NCI-H146 treated with DMSO at 0.1 percent for 48 hours (cell line): ENCODE measurements at regions not wholly inside any gene's neighbourhood (a gene's known extent, or its start where the extent isn't known, plus 50 kb on each side); places are given as distances from the start of the nearest gene placed in this dataset.

Source experiments
- DNase-seq: peaks from one replicate; lab custom pipeline; 2025; ENCODE audit not compliant: unreplicated experiment; lab: John Stamatoyannopoulos, UW

DNA sequence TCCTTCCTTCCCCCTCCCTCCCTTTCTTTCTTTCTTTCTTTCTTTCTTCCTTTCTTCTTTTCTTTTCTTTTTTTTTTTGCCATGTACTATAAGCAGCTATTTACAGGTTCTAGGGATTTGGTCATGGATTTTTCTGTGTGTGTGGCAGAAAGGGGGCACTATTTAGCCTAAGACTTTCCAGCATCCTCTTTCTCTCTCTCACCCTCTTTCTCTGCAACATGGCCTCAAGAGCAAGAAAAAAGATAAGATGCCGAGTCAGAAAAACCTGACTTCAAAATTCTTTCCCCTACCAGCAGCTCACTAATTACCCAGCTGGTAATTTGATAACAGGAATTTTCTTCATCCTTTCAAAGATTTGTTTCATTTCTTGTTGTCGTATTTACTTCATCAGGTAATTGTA lies 458.3 kb upstream of the ADAMTS5 start:
- DNase-seq: no peak

DNA sequence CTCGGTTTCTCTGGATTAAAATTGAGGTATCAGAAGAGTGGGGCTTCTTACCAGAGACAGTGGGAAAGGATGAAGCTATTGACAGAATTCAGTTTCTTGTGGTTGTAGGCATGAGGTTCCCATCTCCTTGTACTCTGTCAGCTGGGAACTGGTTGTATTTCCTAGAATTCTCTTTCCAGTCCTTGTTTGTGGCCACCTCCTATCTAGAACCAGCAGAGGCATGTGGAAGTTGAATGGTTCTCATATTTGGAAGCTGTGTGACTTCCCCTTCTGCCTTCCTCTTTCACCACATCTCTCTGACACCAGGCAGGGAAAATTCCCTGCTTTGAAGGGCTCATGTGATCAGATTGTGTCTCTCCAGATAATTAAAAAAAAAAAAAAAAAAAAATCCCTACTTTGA lies 457.7 kb upstream of the ADAMTS5 start:
- DNase-seq: no peak

DNA sequence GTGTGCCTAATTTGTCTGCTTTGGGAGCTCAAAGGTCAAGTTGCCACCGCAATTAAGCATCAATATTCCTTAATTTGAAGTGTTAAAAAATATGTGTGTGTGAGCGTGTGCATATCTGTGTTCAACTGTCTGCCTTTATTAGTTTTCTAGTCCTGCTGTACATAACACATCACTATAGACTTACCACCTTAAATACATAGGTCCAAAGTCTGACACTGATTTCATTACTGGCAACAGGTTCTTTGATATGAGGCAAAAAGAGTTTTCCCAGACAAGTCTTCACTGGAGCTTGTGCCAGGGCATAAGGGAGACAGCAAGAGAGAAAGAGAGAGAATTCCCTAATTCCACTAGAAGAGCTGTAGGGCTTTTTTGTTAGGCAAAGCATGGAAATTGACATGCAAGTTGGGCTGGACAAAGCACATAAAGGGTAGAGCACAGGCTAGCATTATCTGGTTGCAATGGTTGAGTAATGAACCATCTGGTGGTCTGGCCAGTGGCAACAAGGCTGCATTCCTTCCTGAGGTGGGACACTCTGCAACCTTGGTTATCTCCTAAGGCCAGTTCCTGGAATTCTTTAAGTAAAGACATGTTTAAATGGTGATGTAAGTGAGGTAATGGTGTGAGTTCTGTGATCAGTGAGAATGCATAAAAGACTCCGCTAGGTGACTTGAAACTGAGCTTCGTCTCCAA lies 457.2 kb upstream of the ADAMTS5 start:
- no peak for DNase-seq

DNA sequence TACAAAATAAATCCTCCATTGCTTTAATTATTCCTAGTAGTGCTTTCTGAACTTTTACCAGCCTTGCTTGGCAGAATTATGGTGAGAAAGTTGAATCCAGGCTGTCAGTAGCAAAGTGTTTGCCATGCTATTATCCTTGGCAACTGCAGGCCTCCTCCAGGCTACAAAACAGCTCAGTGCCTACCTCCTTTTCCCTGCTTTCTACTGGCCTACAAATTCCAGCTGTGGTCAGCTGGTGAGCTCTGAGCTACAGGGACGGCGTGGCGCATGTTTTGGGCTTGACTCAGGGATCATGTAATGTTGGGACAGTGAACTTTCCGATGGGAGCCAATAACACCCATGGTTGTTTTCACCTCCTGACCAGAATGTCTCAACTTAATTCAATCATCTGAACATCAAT lies 456.1 kb upstream of the ADAMTS5 start:
- DNase-seq: no peak

DNA sequence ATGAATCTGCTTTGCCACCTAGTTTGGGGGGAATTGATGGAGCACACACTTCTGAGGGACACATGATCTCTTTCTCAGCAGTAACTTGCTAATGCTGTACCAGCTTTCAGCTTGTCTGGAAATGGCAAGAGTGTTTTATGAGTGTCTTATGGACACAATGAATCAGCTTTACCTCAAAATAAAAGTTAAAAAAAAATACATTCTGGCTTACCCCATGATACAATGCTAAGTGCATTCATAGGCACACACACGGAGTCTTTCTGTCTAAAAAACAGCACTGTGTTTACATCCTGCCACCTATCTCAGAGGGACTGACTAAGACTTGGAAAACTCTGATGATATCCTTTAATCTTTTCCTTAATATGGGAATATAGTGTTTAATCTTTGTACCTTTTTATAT lies 455.5 kb upstream of the ADAMTS5 start:
- DNase-seq: no peak

DNA sequence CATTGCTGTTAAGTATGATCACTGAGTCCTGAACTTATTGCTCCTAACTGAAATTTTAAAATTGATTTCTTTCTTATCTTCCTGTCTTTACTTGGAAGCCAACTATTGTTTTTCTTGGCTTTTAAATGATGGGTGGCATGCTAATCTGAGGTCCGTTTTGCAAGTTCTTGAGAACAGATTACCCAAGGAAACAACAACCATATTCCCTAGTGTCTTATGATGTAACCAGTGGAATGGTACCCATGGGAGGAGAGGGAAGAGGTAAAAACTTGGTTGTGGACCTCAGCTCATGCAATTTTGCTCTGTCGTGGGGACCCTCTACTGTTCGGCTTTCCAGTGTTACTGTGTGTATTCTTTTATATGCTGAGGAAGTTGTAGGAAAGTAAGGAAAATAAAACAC lies 454.8 kb upstream of the ADAMTS5 start:
- DNase-seq: no peak

DNA sequence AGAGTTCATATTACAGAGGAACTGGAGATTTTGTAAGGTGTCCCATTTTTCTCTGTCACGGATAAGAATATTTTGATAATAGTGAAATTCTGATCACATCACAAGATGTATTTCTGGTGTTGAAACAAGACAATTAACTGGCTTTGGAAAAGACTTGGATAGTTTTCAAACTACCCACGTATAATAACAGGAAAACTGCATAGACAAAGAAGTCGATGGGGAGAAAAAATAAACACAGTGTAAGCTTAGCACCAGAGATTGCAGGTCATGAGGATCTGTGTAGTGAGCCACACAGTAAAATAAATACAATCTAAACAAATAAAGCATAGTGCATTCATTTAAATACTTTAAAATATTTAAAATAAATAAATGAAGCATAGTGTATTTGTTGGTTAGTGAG lies 452.3 kb upstream of the ADAMTS5 start:
- DNase-seq: no peak

DNA sequence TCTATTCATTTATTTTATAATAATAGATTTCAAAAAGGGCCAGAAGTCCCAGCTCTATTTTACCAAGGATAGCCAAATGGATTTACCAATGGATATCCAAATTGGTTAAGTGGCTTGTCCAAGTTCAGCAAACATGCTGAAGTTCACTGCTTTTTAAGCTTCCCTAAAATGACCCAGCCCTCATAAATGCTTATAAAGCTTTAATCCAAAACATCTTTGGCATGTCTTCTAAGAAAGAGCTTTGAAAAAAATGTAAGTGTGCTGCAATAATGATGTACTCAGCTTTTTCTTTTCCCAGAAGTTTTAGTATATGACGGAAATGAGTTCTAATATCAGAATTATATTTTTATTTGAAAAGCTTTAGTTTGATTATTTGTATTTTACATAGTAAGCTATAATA lies 451.5 kb upstream of the ADAMTS5 start:
- DNase-seq: no peak

DNA sequence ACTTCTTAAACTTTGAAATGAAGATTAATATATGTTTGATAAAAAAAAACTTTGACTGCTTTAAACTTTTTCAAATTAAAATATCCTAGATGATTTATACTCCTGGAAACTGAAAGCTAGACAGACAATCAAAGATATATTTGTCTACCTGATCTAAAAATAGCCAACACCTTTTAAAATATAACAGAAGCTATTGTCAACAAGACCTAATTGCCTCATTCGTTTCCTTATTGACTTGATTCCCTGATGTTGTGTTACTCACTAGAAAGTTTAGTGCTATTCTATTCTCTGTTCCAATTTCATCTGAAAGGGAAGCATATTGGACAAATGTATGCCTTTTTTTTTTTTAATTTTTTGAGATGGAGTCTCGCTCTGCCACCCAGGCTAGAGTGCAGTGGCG lies 445.6 kb upstream of the ADAMTS5 start:
- no peak for DNase-seq

DNA sequence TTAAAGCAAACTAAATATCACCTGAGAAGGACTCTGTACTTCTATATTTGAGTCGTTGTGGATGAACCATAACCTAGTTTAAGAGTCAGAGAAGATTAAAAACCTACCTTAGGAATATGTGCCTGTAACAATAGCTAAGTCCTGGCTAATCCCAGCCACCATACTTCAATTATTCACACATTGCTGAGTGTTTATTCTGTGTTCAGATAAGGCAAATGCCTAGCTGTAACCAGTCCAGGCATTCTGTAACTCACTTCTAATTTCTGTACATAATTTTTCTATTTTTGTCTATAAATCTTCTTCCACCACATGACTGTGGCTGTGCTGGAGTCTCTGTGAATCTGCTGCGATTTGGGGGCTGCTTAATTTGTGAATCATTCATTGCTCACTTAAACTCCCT lies 441.9 kb upstream of the ADAMTS5 start:
- no peak for DNase-seq

DNA sequence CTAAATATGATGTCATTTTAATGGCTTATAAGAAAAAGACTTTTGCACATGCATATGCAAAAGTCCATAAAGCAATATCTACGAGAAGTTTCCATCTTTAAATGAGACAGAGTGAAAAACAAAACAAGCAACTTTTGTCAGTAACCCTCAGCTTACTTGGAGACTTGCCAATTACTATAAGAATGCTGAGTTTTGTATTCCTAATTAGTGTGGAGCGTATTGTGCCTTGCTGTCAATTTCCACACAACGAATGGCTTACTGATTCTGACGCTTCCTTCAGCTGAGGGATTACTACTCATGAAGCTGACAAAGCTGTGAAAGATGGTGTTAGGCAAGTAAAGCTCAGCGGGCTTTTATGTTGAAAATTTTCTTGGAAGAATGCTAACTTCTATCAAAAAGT lies 440.4 kb upstream of the ADAMTS5 start:
- DNase-seq: no peak

DNA sequence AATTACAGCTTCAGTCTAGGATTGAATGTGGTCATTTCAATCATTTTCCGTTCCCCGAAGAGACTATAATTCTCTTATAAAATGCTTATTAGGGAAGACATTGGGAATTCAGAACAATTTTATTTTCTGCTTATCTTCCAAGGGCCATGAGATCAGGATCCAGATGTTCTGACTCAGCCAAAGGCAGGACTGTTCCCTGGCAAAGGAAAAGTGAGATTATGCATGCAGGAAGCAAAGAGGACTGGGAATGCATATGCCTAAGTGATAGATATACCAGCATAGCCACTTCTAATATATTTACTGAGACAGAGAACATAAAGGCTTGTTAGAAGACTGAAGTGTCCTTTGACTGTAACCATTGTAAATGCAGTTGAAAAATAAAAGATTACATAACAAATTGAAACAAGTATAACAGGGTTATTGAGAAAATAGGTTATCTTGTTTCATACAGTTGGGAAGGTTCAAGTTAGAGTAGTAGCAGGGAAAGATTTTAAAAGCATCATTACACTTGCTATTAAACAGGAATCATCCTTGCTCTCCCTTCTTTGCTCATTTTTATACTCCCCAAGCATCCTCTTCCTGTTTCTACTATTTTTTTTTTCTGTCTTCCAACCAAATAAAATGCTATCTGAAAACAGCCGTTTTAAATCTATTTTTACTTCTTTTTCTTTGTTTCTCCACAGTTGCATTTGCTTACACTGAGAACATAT lies 439.6 kb upstream of the ADAMTS5 start:
- no peak for DNase-seq

DNA sequence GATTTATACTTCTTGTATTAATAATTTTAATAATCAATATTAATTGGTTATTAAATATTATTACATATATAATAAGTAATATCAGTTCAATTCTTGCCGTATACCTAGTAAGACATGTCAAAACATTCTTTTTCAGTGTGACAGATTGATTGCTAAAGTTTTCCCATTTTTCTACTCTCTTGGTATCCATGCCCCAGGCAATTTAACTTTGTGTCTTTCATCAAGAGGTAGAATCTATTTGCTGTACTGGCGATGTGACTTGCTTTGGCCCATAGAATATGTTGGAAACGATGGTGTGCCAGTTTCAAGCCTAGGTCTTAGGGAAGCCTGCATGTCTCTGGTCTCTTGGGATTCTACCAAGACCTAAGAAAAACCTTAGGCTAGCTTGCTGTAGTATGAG lies 436.1 kb upstream of the ADAMTS5 start:
- DNase-seq: no peak

DNA sequence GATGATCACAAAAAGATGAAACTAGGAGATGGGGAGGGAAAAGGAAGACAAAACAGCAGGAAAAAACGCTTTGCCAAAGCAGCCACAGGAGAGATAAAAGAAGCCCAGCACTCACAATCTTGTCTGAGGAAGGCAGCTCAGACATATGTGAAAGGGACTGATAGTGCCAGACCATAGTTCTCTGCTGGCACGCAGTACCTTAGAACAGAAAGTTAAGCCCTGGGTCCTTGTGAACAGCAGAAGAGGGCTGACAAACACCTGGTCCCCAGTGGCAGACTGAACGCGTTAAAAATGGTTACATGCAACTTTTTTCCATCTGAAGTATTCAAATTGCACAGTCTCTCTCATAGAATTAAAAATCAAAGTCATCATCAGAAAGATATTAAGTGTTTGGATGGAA lies 433.2 kb upstream of the ADAMTS5 start:
- DNase-seq: no peak

DNA sequence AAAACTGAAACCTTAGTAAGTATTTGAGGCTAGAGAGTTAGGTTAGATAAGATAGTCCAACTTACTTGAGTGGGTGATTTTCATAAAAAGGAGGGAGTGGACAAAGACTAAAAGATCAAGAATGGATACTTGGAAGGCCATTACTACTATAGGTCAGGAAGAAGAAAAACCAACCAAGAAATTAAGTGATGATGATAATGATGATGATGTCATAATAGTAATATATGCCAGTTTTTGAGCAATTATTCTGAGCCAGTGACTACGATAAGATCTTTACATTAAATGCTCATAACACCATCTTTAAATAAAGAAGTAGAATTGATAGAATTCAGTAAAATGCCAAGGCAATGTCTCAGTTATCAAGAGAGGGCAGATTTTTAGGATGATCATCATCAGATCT lies 430.7 kb upstream of the ADAMTS5 start:
- DNase-seq: no peak

DNA sequence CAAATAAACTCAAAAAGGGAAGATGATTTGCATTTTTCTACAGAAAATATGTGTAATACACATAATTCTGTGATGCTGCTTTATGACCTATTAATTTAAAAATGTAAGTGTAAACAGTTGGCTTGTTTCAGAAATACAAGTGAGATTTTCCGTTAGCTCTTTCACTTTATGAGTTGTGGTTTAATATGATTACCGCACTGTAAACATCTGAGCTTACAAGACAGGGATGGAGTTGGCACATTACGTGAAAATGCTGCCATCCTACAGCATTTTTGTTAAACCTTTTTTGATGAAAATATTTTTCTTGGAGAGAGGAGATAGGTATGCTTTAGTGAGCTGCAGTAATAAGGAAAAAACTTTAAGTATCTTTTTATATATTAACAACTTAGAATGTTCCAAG lies 426.8 kb upstream of the ADAMTS5 start:
- DNase-seq: no peak

DNA sequence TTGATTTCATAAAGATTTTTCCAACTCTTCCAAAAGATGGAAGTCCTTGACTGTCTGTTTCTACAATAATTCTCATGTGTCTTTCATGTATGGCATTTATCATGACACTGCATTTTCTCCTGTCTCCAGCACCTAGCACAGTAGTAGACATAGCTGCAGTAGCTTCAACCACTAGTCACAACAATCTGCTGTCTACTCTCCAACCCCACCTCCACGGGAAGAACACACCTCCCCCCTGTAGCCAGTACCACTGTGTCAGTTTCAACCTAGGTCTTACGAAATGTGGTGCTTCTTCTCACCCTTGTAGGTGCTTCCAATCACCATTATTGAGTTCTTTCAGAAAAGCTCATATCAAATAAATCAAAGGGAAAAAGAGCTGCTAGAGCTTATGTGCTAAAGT lies 425.1 kb upstream of the ADAMTS5 start:
- no peak for DNase-seq

DNA sequence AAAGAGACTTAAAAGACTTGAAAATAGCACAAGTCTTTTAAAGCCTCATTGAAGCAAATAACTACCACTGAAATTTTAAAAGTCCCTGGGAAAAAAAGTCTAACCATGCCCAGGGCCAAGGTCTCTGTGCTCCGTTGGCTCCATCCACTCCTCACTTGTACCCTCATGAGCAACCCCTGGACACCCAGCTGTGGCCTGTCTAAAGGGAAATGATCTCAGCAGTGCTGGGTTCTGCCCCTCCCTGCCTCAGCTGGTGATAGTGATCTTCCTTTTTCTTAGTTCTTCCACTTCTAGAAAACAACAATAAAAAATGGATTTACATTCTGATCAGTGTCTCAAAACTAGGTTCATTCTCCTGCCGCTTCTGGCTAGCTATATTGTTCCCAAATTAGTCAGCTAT lies 423.5 kb upstream of the ADAMTS5 start:
- no peak for DNase-seq

DNA sequence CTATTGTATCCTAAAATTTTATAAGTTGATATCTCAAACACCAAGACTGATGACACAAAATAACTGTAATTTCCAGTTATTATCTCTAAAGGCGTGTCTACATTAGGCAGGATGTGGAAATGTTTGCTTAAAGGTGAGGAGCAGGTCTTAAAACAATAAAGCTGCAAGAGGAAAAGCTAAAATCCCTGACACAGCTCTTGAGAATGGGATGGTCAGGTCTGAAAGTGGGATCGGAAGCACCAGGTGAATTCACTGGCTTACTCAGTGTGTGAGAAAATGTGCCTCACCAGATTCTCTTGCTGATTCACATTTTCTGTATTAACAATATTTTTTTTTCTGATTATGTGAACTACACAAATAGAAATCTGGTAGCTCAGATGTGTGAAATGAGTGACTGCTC lies 421.9 kb upstream of the ADAMTS5 start:
- no peak for DNase-seq

DNA sequence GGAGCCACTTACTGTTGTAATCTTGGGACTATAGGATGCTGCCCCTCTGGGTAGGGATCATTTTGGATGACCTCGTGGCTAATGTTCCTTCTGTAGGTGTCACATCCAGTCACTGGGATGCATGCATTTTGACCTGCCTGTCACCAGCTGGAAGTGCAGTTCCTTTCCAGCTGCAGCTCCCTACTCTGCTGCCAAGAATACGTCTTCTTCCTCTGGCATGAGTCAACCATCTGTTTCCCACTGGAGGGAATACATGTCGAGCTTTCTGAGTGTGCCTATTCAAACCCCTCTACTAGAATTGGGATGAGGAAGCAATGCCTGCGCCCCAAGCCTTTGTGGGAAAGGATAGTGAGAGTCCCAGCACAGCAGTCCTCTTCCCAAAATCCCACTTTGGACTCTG lies 415.5 kb upstream of the ADAMTS5 start:
- DNase-seq: no peak

DNA sequence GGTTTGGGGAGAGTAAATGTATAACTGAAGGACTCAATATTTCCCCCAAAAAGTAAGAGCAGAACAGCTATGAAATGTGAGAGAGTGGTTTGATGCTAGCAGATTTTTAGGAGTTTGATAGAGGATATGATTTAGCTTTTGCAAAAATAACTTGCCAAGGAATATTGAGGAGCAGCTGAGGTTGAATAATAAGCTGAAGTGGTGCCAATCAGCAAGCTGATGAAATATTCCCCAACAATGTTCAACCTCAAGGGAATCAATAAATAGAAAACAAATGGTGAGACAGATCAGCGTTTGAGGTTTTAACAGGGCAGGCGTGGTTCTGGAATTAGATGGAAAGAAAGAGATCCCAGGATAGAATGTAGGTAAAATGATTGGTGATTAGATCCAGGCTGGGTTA lies 413.4 kb upstream of the ADAMTS5 start:
- no peak for DNase-seq

DNA sequence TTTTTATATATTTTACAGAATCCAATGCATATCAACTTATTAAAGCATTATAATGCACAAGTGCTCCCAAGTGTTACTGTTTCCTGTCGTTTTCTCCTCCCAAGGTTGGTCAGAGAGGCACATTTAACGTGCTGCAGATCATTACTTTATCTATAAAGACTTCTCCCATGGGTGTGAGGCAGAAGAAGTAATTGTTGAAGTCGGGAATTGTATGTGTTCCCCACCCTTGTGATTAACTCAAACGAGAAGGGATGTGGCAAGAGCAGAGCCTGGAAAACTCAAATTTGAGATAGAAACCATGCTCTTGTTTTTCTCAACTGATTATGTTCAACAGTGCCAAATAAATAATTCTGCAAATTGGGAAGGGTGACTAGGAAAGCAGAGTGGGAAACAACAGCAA lies 412.5 kb upstream of the ADAMTS5 start:
- no peak for DNase-seq

DNA sequence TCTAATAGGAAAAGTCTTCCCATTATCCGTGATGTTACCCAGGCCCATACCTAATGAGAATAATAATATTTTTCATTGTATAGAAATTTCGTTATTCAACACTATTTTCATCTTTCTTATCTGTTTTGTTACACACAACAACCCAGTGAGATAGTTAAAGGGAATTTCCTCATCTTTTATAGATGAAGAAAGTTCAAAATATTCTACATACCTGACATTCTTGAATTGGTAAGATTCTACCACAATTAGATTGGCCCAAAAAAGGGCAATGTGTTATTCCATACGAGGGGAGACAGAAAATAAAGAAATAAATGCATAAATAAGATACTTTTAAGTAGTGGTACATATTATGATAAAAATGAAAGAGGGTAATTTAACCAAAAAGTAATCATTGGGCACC lies 405.5 kb upstream of the ADAMTS5 start:
- DNase-seq: no peak
